RWPE1 (cell line): ENCODE measurements at regions not wholly inside any gene's neighbourhood (a gene's known extent, or its start where the extent isn't known, plus 50 kb on each side); places are given as distances from the start of the nearest gene placed in this dataset.

Experiments used
- CTCF ChIA-PET: fragments of 350-600 bp; sonication (Branson Sonifier 250); formaldehyde crosslinking; extraction: SDS; loops from one replicate; lab custom pipeline; 2021; lab: Yijun Ruan, JAX
- POLR2A ChIA-PET: fragments of 400-600 bp; formaldehyde crosslinking; extraction: SDS; loops from one replicate; lab custom pipeline; 2020; ENCODE audit warnings: antibody characterized with exemption; ENCODE audit not compliant: low non-redundant PET; lab: Yijun Ruan, JAX
- DNase-seq: peaks from one replicate; pipeline ENCODE4 v3.0.0; 2012; ENCODE audit warnings: low spot score
- H3K27ac ChIP-seq: fragments of 450-650 bp; 2 replicates; pipeline ENCODE4 v1.5.1; 2017
- TF ChIP-seq, protein P1 (sequence below): fragments of 450-650 bp; conservative IDR thresholded peaks from 2 replicates; pipeline ENCODE4 v1.5.1; 2017; ENCODE audit warnings: low read depth, mild to moderate bottlenecking

DNA sequence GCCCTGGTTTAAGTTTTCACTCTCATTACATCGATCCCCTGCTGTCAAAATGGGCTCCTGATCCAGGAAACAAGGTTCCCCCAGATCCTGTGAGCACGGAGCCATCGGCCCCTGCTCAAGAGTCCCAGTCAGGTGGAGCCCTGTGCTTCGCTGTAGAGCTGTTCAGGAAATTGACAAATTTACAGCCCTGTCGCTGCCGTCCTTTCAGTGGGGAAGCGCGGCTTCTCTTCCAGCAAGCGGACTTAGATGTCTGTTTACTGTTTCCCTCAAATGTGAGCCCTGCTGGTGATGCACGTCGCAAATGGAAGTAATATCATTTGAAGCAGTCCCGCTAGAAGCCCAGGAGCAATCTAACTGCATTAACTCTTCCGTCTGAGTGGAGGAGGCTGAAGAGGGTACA, 760.9 kb upstream of the WWC1 start:
- TF ChIP-seq, protein P1, sequence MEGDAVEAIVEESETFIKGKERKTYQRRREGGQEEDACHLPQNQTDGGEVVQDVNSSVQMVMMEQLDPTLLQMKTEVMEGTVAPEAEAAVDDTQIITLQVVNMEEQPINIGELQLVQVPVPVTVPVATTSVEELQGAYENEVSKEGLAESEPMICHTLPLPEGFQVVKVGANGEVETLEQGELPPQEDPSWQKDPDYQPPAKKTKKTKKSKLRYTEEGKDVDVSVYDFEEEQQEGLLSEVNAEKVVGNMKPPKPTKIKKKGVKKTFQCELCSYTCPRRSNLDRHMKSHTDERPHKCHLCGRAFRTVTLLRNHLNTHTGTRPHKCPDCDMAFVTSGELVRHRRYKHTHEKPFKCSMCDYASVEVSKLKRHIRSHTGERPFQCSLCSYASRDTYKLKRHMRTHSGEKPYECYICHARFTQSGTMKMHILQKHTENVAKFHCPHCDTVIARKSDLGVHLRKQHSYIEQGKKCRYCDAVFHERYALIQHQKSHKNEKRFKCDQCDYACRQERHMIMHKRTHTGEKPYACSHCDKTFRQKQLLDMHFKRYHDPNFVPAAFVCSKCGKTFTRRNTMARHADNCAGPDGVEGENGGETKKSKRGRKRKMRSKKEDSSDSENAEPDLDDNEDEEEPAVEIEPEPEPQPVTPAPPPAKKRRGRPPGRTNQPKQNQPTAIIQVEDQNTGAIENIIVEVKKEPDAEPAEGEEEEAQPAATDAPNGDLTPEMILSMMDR = no peak
- CTCF ChIA-PET = no interaction called here
- H3K27ac ChIP-seq = no peak overlapping the region
- no peak for DNase-seq
- POLR2A ChIA-PET = no interaction called here

GRCh38 chr5:167533814-167534795, 757.3 kb upstream of the WWC1 start:
- ChIA-PET CTCF (interaction anchor here (0.6 to 1.1 kb wide), 2 partner anchors 10 to 317 kb away, joined by 3 read pairs; no protein-coding TSS in a partner anchor), POLR2A (no interaction called here)
- DNase-seq = no peak
- TF ChIP-seq, protein P1 = no peak
- no peak overlapping the region for H3K27ac ChIP-seq

DNA sequence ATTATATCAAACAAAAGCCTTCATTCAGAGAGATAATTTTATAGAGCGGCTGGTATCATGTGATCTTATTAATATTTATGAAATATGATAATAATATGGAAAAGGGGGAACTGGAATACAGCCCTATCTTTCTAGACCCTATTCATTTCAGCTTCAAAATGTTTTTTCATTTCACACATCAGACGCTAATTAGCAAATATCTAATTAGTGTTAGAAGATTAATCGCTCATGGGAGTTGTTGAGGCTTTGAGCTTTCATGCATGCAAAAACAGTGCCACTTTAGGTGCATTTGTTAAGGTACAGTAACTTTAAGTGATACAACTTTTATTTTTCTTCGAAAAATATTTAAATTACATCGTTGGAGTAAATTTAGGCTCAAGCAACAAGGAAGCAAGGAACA, 751.7 kb upstream of the WWC1 start:
- TF ChIP-seq, protein P1 = no peak
- ChIA-PET POLR2A (no interaction called here), CTCF (no interaction called here)
- DNase-seq = no peak
- H3K27ac ChIP-seq = no peak overlapping the region

DNA sequence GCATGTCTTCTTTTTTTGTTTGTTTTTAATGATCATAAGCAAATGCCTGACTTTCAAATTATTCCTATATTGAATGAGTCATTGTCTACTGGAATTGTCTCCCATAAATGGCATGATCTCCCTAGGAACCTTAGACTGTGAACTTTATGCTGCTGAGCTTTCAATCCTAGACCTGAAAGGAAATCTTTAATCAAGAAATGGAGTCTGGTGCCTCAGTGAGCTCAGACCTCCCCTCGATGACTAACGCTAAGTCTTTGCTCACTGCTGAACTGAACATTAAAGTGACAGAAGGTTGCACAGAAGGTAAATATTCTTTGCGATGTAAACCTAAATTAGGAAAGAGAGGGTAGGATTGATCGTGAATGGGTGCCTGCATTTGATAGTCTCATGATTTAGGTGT, 745.2 kb upstream of the WWC1 start:
- CTCF ChIA-PET = interaction anchor here (0.6 to 0.7 kb wide), 2 partner anchors 10 to 1087 kb away, joined by 3 to 4 read pairs; no protein-coding TSS in a partner anchor
- TF ChIP-seq, protein P1 = no peak
- POLR2A ChIA-PET = no interaction called here
- DNase-seq = no peak
- H3K27ac ChIP-seq = no peak overlapping the region

- ChIA-PET POLR2A (no interaction called here), CTCF (interaction anchor here (0.7 kb wide), 1 partner anchor 1997 kb away, joined by 3 read pairs; no protein-coding TSS in a partner anchor)
- TF ChIP-seq, protein P1 = no peak
- no peak for DNase-seq
- no peak overlapping the region for H3K27ac ChIP-seq
Measured at GRCh38 chr5:167552356-167552755, 739.1 kb upstream of the WWC1 start.

- H3K27ac ChIP-seq = no peak overlapping the region
- no peak for DNase-seq
- ChIA-PET POLR2A (interaction anchor here (0.6 kb wide), 1 partner anchor 952 kb away, joined by 5 read pairs; no protein-coding TSS in a partner anchor), CTCF (no interaction called here)
- TF ChIP-seq, protein P1 = no peak
Measured at GRCh38 chr5:167553511-167553910, 737.9 kb upstream of the WWC1 start.
